KMS-11 (cell line): ENCODE measurements at regions not wholly inside any gene's neighbourhood (a gene's known extent, or its start where the extent isn't known, plus 50 kb on each side); places are given as distances from the start of the nearest gene placed in this dataset.

Source experiments
- H2AFZ ChIP-seq: fragments of 200-600 bp; sonication (generic); 2 replicates; pipeline ENCODE4 v1.6.1; 2016; ENCODE audit warnings: antibody characterized with exemption, mixed run types, low read depth
- H3K27ac ChIP-seq: fragments of 200-600 bp; sonication (generic); 2 replicates; pipeline ENCODE4 v1.6.1; 2016; ENCODE audit warnings: mild to moderate bottlenecking, mixed run types
- H3K27me3 ChIP-seq: fragments of 200-600 bp; sonication (generic); 2 replicates; pipeline ENCODE4 v1.6.1; 2017; ENCODE audit warnings: mild to moderate bottlenecking, low read depth, mixed run types, moderate library complexity; ENCODE audit not compliant: insufficient read depth
- H3K36me3 ChIP-seq: fragments of 200-600 bp; sonication (generic); 2 replicates; pipeline ENCODE4 v1.6.1; 2017; ENCODE audit warnings: mild to moderate bottlenecking, mixed run types; ENCODE audit not compliant: insufficient read depth
- H3K4me1 ChIP-seq: fragments of 200-600 bp; sonication (generic); 2 replicates; pipeline ENCODE4 v1.6.1; 2016; ENCODE audit warnings: mild to moderate bottlenecking, low read depth, mixed run types; ENCODE audit not compliant: poor library complexity, severe bottlenecking
- H3K4me2 ChIP-seq: fragments of 200-600 bp; sonication (generic); 2 replicates; pipeline ENCODE4 v1.7.0; 2016; ENCODE audit warnings: mild to moderate bottlenecking, mixed run types
- H3K4me3 ChIP-seq: fragments of 200-600 bp; sonication (generic); IDR thresholded peaks from 2 replicates; pipeline ENCODE4 v1.6.1; 2017; ENCODE audit warnings: low read depth, low read length, mixed read lengths; ENCODE audit not compliant: insufficient read depth
- H3K79me2 ChIP-seq: fragments of 200-600 bp; sonication (generic); 2 replicates; pipeline ENCODE4 v1.6.1; 2016; ENCODE audit warnings: low read depth, mixed run types; ENCODE audit not compliant: insufficient read depth
- H3K9ac ChIP-seq: fragments of 200-600 bp; sonication (generic); 2 replicates; pipeline ENCODE4 v1.6.1; 2016; ENCODE audit warnings: mild to moderate bottlenecking, mixed run types
- H4K20me1 ChIP-seq: fragments of 200-600 bp; sonication (generic); 2 replicates; pipeline ENCODE4 v1.6.1; 2016; ENCODE audit warnings: mild to moderate bottlenecking, mixed run types; ENCODE audit not compliant: insufficient read depth
- TF ChIP-seq, protein P1 (sequence below): fragments of 200-600 bp; sonication (generic); conservative IDR thresholded peaks from 2 replicates; pipeline ENCODE4 v1.6.1; 2017; ENCODE audit warnings: low read depth, mild to moderate bottlenecking, antibody characterized with exemption, low read length, moderate library complexity, mixed read lengths

DNA sequence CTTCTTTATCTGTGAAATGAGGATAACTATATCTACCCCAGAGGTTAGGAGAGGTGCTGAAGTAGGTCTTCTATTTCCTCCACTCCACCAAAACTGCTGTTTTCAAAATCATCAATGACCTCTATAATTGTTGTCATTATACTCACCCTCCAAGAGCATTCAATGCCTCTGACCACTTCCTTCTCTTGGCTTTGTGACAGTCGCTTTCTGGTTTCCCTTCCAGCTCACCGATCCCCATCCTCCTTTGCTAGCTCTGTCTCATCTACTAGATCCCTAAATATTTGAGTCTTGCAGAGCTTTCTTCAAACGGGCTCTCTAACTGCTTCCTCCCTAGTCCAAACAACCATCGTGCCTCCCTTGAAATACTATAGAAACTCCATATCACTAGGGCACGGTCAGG, 153.5 kb downstream of the RPLP1 start:
- TF ChIP-seq, protein P1, sequence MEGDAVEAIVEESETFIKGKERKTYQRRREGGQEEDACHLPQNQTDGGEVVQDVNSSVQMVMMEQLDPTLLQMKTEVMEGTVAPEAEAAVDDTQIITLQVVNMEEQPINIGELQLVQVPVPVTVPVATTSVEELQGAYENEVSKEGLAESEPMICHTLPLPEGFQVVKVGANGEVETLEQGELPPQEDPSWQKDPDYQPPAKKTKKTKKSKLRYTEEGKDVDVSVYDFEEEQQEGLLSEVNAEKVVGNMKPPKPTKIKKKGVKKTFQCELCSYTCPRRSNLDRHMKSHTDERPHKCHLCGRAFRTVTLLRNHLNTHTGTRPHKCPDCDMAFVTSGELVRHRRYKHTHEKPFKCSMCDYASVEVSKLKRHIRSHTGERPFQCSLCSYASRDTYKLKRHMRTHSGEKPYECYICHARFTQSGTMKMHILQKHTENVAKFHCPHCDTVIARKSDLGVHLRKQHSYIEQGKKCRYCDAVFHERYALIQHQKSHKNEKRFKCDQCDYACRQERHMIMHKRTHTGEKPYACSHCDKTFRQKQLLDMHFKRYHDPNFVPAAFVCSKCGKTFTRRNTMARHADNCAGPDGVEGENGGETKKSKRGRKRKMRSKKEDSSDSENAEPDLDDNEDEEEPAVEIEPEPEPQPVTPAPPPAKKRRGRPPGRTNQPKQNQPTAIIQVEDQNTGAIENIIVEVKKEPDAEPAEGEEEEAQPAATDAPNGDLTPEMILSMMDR: no peak
- no peaks in the 10 kb centered on the region for H3K27me3 ChIP-seq

DNA sequence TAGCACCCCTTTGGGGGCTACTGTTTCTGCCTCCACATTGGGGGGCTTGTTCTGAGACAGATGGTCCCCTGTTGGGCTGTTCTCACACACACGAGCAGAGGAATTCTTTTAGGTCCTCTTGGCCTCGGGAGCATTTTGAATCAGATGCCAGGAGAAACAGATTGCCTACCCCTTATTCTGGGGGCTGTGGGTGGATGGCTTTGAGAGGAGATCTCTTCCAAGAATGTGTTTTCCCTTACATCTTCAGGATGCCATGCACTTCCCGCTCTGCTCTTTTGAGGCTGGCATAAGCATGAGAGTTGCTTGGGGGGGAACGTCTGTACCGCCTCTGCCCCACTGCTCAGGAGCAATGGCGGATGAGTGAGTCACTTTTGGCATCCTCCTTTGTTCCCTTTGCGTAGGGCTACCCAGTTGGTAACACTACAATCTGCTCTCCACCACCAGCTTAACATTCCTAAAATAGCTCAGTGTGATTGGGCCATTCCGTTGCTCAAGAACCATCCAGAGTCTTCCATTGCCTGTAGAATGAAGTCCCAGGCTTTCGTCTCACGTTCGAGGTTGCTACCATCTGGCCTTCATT, 154.4 kb downstream of the RPLP1 start:
- H3K9ac ChIP-seq: no peak overlapping the region
- no peak overlapping the region for H2AFZ ChIP-seq
- no peaks in the 10 kb centered on the region for H3K36me3 ChIP-seq
- H3K4me3 ChIP-seq: no peak overlapping the region
- H3K27ac ChIP-seq: no peak overlapping the region
- H3K27me3 ChIP-seq: no peaks in the 10 kb centered on the region
- no peaks in the 10 kb centered on the region for H4K20me1 ChIP-seq
- no peaks in the 10 kb centered on the region for H3K4me1 ChIP-seq
- H3K79me2 ChIP-seq: no peaks in the 10 kb centered on the region
- TF ChIP-seq, protein P1: no peak
- no peak overlapping the region for H3K4me2 ChIP-seq

More for the DNA sequence above, 153.5 kb downstream of the RPLP1 start:
- H3K9ac ChIP-seq: no peak overlapping the region
- H3K79me2 ChIP-seq: no peaks in the 10 kb centered on the region
- no peaks in the 10 kb centered on the region for H4K20me1 ChIP-seq
- H3K4me3 ChIP-seq: no peak overlapping the region
- no peak overlapping the region for H2AFZ ChIP-seq
- no peak overlapping the region for H3K27ac ChIP-seq
- H3K4me1 ChIP-seq: no peaks in the 10 kb centered on the region
- no peak overlapping the region for H3K4me2 ChIP-seq
- no peaks in the 10 kb centered on the region for H3K36me3 ChIP-seq

- Histone ChIP-seq H3K27ac (no peak overlapping the region), H3K27me3 (no peaks in the 10 kb centered on the region), H3K4me1 (no peaks in the 10 kb centered on the region), H3K79me2 (no peaks in the 10 kb centered on the region), H4K20me1 (no peaks in the 10 kb centered on the region), H2AFZ (no peak overlapping the region), H3K36me3 (no peaks in the 10 kb centered on the region), H3K9ac (no peak overlapping the region), H3K4me2 (no peak overlapping the region), H3K4me3 (no peak overlapping the region)
- TF ChIP-seq, protein P1: no peak
Observed at GRCh38 chr15:69608661-69609060, 156.0 kb downstream of the RPLP1 start.

DNA sequence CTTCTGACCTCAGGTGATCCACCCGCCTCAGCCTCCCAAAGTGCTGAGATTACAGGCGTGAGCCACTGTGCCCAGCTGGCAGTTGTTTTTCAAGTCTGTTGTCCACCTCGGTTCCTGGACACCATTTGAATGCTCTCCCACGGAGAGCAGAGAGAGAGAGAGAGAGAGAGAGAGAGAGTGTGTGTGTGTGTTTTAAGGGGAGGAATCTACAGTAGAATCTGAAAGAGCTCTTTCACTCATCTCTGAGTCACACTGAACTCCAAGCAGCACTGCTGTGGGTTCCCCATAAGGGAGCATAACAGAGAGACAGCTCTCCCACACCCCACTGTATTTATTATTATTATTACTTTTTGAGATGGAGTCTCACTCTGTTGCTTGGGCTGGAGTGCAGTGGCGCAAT, 156.6 kb downstream of the RPLP1 start:
- H3K27ac ChIP-seq: no peak overlapping the region

More for the DNA sequence above, 156.6 kb downstream of the RPLP1 start:
- Histone ChIP-seq H3K9ac (no peak overlapping the region), H4K20me1 (no peaks in the 10 kb centered on the region), H3K36me3 (no peaks in the 10 kb centered on the region), H3K4me1 (no peaks in the 10 kb centered on the region), H2AFZ (no peak overlapping the region), H3K79me2 (no peaks in the 10 kb centered on the region), H3K4me2 (no peak overlapping the region), H3K4me3 (no peak overlapping the region), H3K27me3 (no peaks in the 10 kb centered on the region)
- TF ChIP-seq, protein P1: no peak
